HL-60 (cell line): ENCODE measurements at regions not wholly inside any gene's neighbourhood (a gene's known extent, or its start where the extent isn't known, plus 50 kb on each side); places are given as distances from the start of the nearest gene placed in this dataset.

Experiments
- DNase-seq, 2 experiments: peaks; one replicate each; pipeline ENCODE4 v3.0.0-alpha.2; 2010 to 2020; ENCODE audit warnings: low read depth in 1 of 2, low spot score in 1 of 2
- H3K27ac ChIP-seq: fragments of 250-450 bp; sonication (Bioruptor Pico); replicated peaks from 2 replicates; pipeline ENCODE4 v1.5.1; 2020; ENCODE audit warnings: mild to moderate bottlenecking, moderate library complexity
- H3K27me3 ChIP-seq: fragments of 250-450 bp; sonication (Bioruptor Pico); 2 replicates; pipeline ENCODE4 v1.5.1; 2021; ENCODE audit warnings: mild to moderate bottlenecking, moderate library complexity; ENCODE audit not compliant: insufficient read depth, poor library complexity, severe bottlenecking
- H3K4me3 ChIP-seq: replicated peaks from 2 replicates; pipeline ENCODE4 v1.5.1; 2011; ENCODE audit warnings: mild to moderate bottlenecking, control low read depth, low read length; ENCODE audit not compliant: insufficient read depth
- GABPA ChIP-seq: IDR thresholded peaks from 2 replicates; pipeline ENCODE4 v1.6.1; 2012; ENCODE audit warnings: low read depth
- POLR2AphosphoS5 ChIP-seq: IDR thresholded peaks from 2 replicates; pipeline ENCODE4 v1.6.1; 2012; ENCODE audit warnings: low read depth
- SPI1 ChIP-seq: IDR thresholded peaks from 2 replicates; pipeline ENCODE4 v1.6.1; 2012; ENCODE audit warnings: low read depth, mild to moderate bottlenecking, borderline replicate concordance
- TF ChIP-seq, protein P1 (sequence below): IDR thresholded peaks from one replicate; pipeline ENCODE4 v1.5.1; 2011; ENCODE audit warnings: low read length, control low read depth, inconsistent platforms; ENCODE audit not compliant: insufficient read depth
- TF ChIP-seq, protein P2 (sequence below): IDR thresholded peaks from 2 replicates; pipeline ENCODE4 v1.6.1; 2012; ENCODE audit warnings: low read depth; ENCODE audit not compliant: insufficient replicate concordance

DNA sequence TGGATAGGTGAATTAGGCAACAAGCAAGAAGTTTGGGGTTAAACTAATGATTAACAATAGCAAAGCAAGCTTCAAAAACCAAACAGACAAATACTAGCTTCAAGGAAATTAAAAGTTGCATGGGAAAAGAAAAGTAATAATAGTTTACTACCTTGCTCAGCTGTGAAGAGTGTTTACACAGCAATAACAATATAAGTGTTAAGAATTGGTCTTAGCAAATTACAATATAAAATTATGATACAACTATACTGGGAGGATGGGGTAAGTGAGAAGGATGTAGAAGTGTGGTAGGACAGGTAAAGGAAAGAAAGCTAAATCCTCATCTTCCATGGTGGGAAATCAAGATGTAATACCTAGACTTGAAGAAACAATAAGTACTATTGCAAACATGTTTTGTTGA, 137.7 kb upstream of the MAFB start:
- Histone ChIP-seq H3K27me3 (peaks cover 4% of the 10 kb centered on the region), H3K4me3 (no peak overlapping the region), H3K27ac (no peak overlapping the region)
- TF ChIP-seq, protein P1, sequence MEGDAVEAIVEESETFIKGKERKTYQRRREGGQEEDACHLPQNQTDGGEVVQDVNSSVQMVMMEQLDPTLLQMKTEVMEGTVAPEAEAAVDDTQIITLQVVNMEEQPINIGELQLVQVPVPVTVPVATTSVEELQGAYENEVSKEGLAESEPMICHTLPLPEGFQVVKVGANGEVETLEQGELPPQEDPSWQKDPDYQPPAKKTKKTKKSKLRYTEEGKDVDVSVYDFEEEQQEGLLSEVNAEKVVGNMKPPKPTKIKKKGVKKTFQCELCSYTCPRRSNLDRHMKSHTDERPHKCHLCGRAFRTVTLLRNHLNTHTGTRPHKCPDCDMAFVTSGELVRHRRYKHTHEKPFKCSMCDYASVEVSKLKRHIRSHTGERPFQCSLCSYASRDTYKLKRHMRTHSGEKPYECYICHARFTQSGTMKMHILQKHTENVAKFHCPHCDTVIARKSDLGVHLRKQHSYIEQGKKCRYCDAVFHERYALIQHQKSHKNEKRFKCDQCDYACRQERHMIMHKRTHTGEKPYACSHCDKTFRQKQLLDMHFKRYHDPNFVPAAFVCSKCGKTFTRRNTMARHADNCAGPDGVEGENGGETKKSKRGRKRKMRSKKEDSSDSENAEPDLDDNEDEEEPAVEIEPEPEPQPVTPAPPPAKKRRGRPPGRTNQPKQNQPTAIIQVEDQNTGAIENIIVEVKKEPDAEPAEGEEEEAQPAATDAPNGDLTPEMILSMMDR, result no peak
- TF ChIP-seq GABPA, result no peak
- TF ChIP-seq SPI1, result no peak
- TF ChIP-seq, protein P2, sequence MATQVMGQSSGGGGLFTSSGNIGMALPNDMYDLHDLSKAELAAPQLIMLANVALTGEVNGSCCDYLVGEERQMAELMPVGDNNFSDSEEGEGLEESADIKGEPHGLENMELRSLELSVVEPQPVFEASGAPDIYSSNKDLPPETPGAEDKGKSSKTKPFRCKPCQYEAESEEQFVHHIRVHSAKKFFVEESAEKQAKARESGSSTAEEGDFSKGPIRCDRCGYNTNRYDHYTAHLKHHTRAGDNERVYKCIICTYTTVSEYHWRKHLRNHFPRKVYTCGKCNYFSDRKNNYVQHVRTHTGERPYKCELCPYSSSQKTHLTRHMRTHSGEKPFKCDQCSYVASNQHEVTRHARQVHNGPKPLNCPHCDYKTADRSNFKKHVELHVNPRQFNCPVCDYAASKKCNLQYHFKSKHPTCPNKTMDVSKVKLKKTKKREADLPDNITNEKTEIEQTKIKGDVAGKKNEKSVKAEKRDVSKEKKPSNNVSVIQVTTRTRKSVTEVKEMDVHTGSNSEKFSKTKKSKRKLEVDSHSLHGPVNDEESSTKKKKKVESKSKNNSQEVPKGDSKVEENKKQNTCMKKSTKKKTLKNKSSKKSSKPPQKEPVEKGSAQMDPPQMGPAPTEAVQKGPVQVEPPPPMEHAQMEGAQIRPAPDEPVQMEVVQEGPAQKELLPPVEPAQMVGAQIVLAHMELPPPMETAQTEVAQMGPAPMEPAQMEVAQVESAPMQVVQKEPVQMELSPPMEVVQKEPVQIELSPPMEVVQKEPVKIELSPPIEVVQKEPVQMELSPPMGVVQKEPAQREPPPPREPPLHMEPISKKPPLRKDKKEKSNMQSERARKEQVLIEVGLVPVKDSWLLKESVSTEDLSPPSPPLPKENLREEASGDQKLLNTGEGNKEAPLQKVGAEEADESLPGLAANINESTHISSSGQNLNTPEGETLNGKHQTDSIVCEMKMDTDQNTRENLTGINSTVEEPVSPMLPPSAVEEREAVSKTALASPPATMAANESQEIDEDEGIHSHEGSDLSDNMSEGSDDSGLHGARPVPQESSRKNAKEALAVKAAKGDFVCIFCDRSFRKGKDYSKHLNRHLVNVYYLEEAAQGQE, result no peak
- no peak for TF ChIP-seq POLR2AphosphoS5
- DNase-seq, result no peak

DNA sequence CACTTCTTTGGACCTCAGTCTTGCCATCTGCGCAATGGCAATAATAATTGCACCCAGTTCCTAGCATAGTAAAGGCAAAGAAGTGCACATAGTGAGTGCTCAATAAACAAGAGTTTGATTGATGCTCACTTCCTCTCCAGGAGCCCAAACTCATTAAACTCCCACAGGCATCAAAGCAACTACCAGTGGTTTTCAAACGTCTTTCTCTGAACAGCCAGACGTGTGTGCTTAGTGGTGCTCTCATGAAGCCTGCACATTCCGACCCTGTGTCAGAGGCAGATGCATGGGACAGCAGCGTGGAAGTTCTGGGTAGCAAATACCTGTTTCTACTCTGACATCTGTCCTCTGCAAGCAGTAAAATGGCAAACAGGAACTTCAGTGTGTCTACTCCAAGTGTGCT, 146.3 kb upstream of the MAFB start:
- DNase-seq, result no peak
- TF ChIP-seq, protein P2, result no peak
- no peak for TF ChIP-seq GABPA
- no peak for TF ChIP-seq SPI1
- no peak for TF ChIP-seq POLR2AphosphoS5
- TF ChIP-seq, protein P1, result no peak

DNA sequence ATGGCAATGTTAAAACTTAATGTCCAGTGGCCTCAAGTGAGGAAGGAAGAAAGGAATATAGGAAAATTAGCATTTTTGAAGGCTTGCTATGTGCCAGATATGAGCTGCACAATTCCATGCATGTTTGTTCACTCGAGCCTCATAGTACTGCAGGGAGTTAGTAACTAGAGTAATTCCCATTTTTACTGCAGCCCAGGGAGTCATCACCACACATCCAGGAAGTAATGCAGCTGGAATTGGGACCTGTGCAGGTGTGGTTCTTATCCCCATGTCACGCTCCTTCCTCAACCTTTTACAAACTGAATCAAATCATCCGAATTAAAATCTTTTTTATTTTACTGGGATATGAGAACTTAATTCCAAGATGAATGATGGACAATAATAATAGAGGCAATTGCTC, 149.5 kb upstream of the MAFB start:
- TF ChIP-seq GABPA, result no peak
- TF ChIP-seq SPI1, result no peak
- TF ChIP-seq POLR2AphosphoS5, result no peak
- TF ChIP-seq, protein P2, result no peak
- TF ChIP-seq, protein P1, result no peak
- Histone ChIP-seq H3K27ac (no peak overlapping the region), H3K27me3 (peaks cover 3% of the 10 kb centered on the region), H3K4me3 (no peak overlapping the region)
- DNase-seq, result no peak

More for the DNA sequence above, 146.3 kb upstream of the MAFB start:
- Histone ChIP-seq H3K27ac (no peak overlapping the region), H3K27me3 (no peaks in the 10 kb centered on the region), H3K4me3 (no peak overlapping the region)
